GM10266 (cell line): ENCODE measurements at regions not wholly inside any gene's neighbourhood (a gene's known extent, or its start where the extent isn't known, plus 50 kb on each side); places are given as distances from the start of the nearest gene placed in this dataset.

Experiments
- DNase-seq: peaks from one replicate; pipeline ENCODE4 v3.0.0; 2012; ENCODE audit errors: extremely low spot score
- CTCF ChIP-seq: IDR thresholded peaks from 2 replicates; pipeline ENCODE4 v1.5.1; 2012; ENCODE audit warnings: mild to moderate bottlenecking, low read depth; ENCODE audit not compliant: control insufficient read depth, insufficient read depth; ENCODE audit errors: missing control alignments

GRCh38 chr14:82778008-82778590, 1244.4 kb upstream of the SEL1L start:
- no peak for TF ChIP-seq CTCF
- DNase-seq = no peak

GRCh38 chr14:82778601-82779000, 1244.9 kb upstream of the SEL1L start:
- TF ChIP-seq CTCF = no peak

GRCh38 chr14:82779301-82779700, 1245.6 kb upstream of the SEL1L start:
- TF ChIP-seq CTCF = no peak
- DNase-seq = no peak

More at GRCh38 chr14:82778601-82779000, 1244.9 kb upstream of the SEL1L start:
- DNase-seq = no peak

- no peak for TF ChIP-seq CTCF
- DNase-seq = no peak
Measured at GRCh38 chr14:82785756-82786482, 1252.3 kb upstream of the SEL1L start.

- TF ChIP-seq CTCF = no peak
- DNase-seq = no peak
Measured at GRCh38 chr14:82786483-82786880, 1252.8 kb upstream of the SEL1L start.

GRCh38 chr14:82796086-82796485, 1262.4 kb upstream of the SEL1L start:
- no peak for TF ChIP-seq CTCF
- DNase-seq = no peak

GRCh38 chr14:82798276-82798675, 1264.6 kb upstream of the SEL1L start:
- TF ChIP-seq CTCF = no peak
- DNase-seq = no peak
